Stromal cell of bone marrow (primary cell): ENCODE measurements at regions not wholly inside any gene's neighbourhood (a gene's known extent, or its start where the extent isn't known, plus 50 kb on each side); places are given as distances from the start of the nearest gene placed in this dataset.
"Not testable (repeated sequence)": the region's sequence is repeated elsewhere in the genome, so short reads cannot be mapped to it uniquely, and the experiment has no call there.

Experiments
- DNase-seq: peaks from one replicate; pipeline ENCODE4 v3.0.0-alpha.2; 2012; ENCODE audit warnings: low read depth

DNA sequence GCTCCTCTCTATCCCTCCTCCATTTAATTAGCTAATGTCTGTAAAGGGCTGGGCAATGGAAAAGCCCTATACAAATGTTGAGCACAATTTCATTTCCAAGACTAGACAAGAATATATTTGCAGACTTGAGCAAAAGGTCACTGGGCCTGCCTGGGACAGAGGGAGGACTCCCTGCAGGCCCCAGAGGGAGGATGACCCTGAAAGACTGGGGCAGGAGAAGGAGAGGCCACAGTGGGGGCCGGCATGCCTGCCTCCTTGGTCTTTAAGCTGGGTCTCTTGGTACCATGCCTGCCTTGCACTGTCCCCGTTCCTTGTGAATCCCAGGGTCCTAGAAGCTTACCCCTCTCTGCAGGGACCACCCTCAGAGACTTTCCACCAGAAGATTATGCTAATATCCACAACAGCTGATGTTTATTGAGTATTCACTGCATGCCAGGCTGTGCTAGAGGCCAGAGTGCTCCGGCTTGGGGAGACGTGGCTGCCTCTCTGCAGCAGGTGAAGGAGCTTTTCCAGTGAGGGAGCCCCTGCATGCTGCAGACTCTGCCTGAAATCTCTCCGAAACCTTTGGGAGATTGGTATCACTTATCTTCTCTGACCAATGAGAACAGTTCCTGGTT lies 72.7 kb upstream of the HSPA9 start:
- no peak for DNase-seq

- DNase-seq: no peak
Measured at GRCh38 chr5:138647261-138647788, 72.1 kb upstream of the HSPA9 start.

DNA sequence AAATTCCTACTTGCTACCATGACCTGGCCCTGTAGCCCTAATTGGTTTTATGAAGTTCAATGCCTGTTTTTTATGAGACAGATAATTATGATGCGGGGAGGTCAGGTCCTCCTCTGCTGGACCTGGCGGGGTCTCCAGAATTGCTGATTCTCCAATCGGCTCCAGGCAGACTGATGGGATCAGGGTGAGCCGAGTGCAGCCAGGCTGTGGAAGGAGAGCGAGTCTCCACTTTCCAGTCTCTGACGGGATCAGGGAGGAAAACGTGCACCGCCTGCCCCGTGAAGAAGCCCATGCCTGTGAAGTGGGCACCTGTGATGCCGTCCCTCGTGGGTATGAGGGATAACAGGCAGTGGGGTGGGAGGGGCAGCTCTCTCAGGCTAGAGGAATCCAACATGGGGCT lies 71.5 kb upstream of the HSPA9 start:
- no peak for DNase-seq

GRCh38 chr5:138645778-138646575 lies 70.8 kb upstream of the HSPA9 start:
- no peak for DNase-seq

DNA sequence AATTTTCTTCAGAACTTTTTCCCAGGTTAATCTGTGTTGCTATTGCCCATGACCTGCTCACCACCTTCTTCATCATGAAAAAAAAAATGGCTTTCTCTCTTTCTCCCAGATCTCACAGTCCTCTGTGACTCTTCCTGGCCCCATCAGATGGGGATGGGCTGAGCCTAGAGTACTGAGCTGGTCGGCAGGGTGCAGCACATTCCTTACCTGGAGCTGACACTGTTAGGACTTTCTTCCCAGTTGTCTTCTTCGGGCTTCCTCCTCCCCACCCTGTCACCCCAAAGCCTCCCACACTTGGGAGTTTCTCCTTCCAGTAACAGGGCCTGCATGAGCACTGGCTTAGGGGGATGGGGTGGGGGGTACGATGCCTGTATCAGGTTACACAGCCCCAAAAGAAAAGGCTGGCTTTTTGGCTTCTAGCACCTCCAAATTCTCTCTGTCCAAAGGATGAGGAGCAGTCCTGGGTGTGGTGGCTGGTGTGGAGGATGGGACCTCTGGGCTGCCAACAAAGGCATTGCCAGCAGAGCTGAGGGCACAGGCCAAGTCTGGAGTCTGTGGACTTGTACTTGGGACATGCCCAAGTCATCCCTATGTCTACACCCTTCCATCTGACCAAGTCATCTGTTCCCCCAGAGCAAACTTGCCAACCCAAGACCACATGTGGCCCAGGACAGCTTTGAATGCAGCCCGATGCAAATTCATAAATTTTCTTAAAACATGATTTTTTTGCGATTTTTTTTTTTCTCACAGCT lies 68.0 kb upstream of the HSPA9 start:
- no peak for DNase-seq

DNA sequence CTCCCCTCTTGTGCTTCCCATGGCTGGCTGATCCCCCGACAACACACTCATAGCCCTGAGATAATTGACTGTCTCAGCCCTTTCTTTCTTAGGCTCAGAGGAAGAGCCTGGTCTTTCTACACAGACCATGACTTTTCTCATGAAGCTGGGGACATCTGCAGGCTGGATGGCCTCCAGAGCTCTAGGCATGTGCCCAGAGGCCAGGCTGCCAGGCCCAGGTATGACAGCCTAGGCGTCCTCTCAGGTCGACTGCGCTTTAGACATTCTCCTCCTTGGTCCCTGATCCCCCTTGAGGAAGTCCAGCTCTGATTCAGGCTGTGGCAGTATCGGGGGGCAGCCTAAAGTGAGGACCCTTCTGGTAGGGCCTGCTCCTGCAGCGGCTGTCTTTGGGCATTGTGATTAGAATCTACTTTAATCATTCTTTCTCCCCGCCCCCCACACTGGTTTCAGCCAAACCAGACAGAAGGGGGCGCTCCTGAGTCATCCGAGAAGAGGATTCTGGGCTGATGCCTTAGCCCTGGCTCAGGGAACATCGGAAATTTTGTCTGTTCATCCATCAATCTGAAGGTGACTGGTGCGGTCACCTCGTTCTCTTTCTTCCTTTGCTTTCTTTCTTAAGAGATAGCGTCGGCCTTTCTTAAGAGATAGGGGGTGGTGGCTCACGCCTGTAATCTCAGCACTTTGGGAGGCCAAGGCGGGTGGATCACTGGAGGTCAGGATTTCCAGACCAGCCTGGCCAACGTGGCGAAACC lies 66.5 kb upstream of the HSPA9 start:
- no peak for DNase-seq

DNA sequence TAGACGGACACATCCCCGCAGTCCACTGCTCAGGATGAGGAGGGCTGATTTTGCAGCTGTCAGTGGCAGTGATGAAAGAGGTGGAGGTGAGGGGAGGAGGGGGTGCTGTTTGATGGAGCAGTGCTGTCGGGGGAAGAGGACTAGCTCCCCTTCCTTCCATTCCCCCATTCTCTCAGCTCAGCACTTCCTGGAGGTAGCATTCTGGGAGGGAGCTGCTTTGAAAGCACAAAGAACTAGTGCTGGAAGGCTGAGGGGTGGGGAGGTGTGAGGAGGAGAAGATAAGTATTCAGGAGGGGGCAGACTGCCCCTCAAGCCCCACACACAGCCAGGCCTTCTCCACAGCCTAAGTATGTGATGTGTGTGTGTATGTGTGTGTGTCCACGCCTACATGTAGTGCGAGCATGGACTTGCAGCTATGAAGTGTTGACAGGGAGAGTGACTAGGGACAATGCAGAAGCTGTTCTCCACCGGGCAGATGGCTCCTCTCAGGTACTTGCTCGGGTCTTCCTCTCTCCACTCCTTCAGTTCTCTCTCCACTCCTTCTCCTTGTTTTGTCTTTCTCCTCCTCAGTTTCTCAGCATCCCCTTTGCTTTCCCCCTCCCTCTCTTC lies 65.5 kb upstream of the HSPA9 start:
- no peak for DNase-seq

DNA sequence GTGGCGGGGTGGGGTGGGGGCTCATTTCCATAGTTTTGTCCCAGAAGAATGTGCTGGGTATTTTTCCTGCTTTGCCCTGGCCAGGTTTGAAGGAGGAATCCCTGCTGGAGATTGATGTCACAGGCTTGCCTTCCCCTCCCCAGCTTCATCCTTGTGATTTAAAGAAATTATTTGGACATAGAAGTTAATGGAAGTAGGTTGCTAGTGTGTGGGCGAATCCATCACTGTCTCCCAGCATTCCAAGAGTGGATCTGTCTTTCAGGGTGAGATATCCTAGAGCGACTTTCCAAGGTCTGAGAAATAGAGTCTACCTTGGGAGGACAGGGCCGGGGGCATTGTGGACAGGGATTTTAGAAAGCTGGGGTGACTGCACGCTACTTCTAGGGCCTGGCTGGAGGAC lies 64.9 kb upstream of the HSPA9 start:
- no peak for DNase-seq

DNA sequence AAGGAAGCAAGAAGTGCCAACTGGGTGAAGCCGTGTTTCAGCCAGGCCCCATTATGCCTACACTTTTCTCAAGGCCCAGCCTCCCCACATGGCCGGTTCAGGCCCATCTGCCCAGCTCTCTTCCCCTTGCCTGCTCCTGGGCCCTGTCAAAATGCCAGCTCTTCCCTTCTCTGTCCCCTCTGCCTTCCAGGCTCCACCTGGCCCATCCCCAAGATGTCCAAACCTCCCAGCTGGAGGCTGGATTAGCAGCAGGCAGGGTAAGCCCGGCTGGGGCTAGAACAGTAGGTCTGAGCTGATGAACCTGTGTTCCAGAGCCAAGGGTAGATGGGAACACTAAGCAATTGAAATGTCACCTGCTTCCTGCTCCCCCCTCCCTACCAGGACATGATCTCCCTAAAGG lies 64.1 kb upstream of the HSPA9 start:
- DNase-seq: no peak

GRCh38 chr5:138637256-138637655 lies 62.1 kb upstream of the HSPA9 start:
- DNase-seq: no peak

- no peak for DNase-seq
Measured at GRCh38 chr5:138636398-138636944, 61.3 kb upstream of the HSPA9 start.

DNA sequence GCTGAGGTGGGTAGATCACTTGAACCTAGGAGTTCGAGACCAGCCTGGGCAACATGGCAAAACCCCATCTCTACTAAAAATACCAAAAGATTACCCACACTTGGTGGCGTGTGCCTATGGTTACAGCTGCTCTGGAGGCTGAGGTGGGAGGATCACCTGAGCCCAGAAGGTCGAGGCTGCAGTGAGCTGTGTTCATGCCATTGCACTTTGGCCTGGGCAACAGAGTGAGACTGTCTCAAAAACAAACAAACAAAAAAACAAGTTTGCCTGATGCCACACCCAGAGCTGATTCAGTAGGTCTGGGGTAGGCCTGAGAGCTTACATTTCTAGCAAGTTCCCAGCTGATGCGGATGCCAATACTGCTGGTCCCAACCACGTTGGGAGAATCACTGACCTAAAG lies 60.5 kb upstream of the HSPA9 start:
- no peak for DNase-seq

DNA sequence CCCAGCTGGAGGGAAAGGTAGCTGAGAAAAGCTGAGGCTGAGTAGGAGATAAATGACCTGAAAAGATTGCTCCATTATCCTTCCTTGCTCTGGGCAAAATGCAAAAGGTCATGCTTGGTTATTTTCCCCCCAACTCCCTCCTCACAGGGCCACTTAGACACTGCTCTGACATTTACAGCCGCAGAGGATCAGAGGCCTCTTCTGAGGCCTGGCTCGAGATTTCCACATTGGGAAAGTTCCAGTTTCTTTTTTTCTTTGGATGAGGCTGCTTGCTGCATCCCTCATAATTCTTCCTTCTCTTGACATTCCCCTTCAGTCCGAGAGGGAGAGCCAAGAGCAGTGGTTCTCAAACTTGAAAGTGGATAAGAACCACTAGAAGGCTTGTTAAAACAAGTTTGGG lies 60.1 kb upstream of the HSPA9 start:
- DNase-seq: no peak

DNA sequence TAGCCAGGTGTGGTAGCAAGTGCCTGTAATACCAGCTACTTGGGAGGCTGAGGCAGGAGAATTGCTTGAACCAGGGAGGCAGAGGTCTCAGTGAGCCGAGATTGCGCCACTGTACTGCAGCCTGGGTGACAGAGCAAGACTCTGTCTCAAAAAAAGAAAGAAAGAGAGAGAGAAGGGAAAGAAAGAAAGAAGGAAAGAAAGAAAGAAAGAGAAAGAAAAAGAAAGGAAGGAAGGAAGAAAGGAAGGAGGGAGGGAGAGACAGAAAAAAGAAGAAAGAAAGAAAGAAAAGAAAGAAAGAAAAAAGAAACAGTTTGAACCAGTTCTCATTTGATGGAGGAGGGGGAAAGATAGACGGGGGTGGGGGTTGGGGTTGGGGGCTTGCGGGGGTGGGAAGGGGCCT lies 59.6 kb upstream of the HSPA9 start:
- not testable (repeated sequence) for DNase-seq

GRCh38 chr5:138632900-138633489 lies 57.8 kb upstream of the HSPA9 start:
- peak; percentile 68 for DNase-seq

GRCh38 chr5:138631096-138631928 lies 56.1 kb upstream of the HSPA9 start:
- no peak for DNase-seq

GRCh38 chr5:138629392-138629791 lies 54.2 kb upstream of the HSPA9 start:
- no peak for DNase-seq

- DNase-seq: no peak
Measured at GRCh38 chr5:138626333-138626944, 51.2 kb upstream of the HSPA9 start.

DNA sequence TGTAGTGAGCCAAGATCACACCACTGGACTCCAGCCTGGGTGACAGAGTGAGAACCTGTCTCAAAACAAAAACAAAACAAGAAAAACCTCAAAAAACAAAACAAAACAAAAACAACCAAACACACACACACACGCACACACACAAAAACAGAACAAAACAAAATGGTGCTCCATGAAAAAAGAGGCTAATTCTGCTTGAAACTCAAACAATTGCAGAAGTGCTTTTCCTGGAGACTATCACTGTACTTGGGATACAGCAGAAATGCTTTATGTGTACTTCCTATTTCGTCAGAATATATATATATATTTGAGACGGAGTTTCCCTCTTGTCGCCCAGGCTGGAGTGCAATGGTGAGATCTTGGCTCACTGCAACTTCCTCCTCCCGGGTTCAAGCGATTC lies 49.9 kb upstream of the HSPA9 start:
- no peak for DNase-seq
